H1 (cell line): ENCODE measurements at regions not wholly inside any gene's neighbourhood (a gene's known extent, or its start where the extent isn't known, plus 50 kb on each side); places are given as distances from the start of the nearest gene placed in this dataset.

Experiments
- CHD2 ChIP-seq: IDR thresholded peaks from 2 replicates; pipeline ENCODE4 v1.6.1; 2012; ENCODE audit warnings: low read length, improper control_type of control experiment
- CTCF ChIP-seq, 3 experiments: IDR thresholded peaks; 1 replicate in 2 of 3; 2 replicates in 1 of 3; pipeline versions ENCODE4 v1.5.1 to v1.6.1; 2011; ENCODE audit warnings: low read length in 3 of 3, mild to moderate bottlenecking in 3 of 3, inconsistent platforms in 2 of 3, low read depth in 1 of 3, moderate library complexity in 1 of 3; ENCODE audit not compliant: insufficient read depth in 1 of 3; ENCODE audit errors: control extremely low read depth in 1 of 3
- E2F6 ChIP-seq: IDR thresholded peaks from 2 replicates; pipeline ENCODE4 v1.6.1; 2012; ENCODE audit warnings: inconsistent platforms
- EP300 ChIP-seq, 2 experiments: IDR thresholded peaks; 1 replicate in 1 of 2; 2 replicates in 1 of 2; pipeline ENCODE4 v1.6.1; 2011 to 2012; ENCODE audit warnings: low read depth in 2 of 2, low read length in 2 of 2, mild to moderate bottlenecking in 2 of 2, borderline replicate concordance in 1 of 2, inconsistent platforms in 1 of 2, moderate library complexity in 1 of 2
- EZH2 ChIP-seq: fragments of 200-600 bp; sonication (generic); IDR thresholded peaks from 2 replicates; pipeline ENCODE4 v1.7.1; 2012; ENCODE audit warnings: low read depth, mild to moderate bottlenecking, moderate library complexity, low read length, inconsistent platforms; ENCODE audit not compliant: severe bottlenecking
- GABPA ChIP-seq: IDR thresholded peaks from 2 replicates; pipeline ENCODE4 v1.6.1; 2011; ENCODE audit warnings: mild to moderate bottlenecking, low read length, moderate library complexity, borderline replicate concordance; ENCODE audit not compliant: insufficient read depth
- HDAC2 ChIP-seq, 2 experiments: fragments of 300-600 bp in 1 of 2; sonication (generic) in 1 of 2; IDR thresholded peaks; 2 replicates each; pipeline ENCODE4 v1.6.1; 2011 to 2012; ENCODE audit warnings: low read depth in 2 of 2, low read length in 2 of 2, mild to moderate bottlenecking in 2 of 2, moderate library complexity in 2 of 2, borderline replicate concordance in 1 of 2, inconsistent platforms in 1 of 2
- MAX ChIP-seq: IDR thresholded peaks from 2 replicates; pipeline ENCODE4 v1.6.1; 2012; ENCODE audit warnings: inconsistent platforms
- NRF1 ChIP-seq: IDR thresholded peaks from 2 replicates; pipeline ENCODE4 v1.6.1; 2011; ENCODE audit warnings: mild to moderate bottlenecking, low read depth, low read length, improper control_type of control experiment
- POLR2A ChIP-seq, 2 experiments: IDR thresholded peaks; 1 replicate in 1 of 2; 2 replicates in 1 of 2; pipeline ENCODE4 v1.6.1; 2011; ENCODE audit warnings: low read depth in 2 of 2, low read length in 2 of 2, mild to moderate bottlenecking in 2 of 2; ENCODE audit errors: control extremely low read depth in 1 of 2
- SIN3A ChIP-seq, 2 experiments: IDR thresholded peaks in 1 of 2; conservative IDR thresholded peaks in 1 of 2; 2 replicates each; pipeline ENCODE4 v1.6.1; 2011 to 2012; ENCODE audit warnings: low read length in 2 of 2, improper control_type of control experiment in 1 of 2, low read depth in 1 of 2, mild to moderate bottlenecking in 1 of 2
- TAF1 ChIP-seq: IDR thresholded peaks from 2 replicates; pipeline ENCODE4 v1.6.1; 2011; ENCODE audit warnings: mild to moderate bottlenecking, low read depth, low read length
- ZNF274 ChIP-seq: IDR thresholded peaks from 2 replicates; pipeline ENCODE4 v1.7.0; 2012; ENCODE audit warnings: low read length, borderline replicate concordance; ENCODE audit errors: extremely low read depth

GRCh38 chr12:88801227-88802095 lies 221.2 kb upstream of the KITLG start:
- no peak for TF ChIP-seq POLR2A (IDR thresholded peaks at IDR 0.05; ENCODE audit: control extremely low read depth in 1 of 2, low read depth in 2 of 2, low read length in 2 of 2)
- TF ChIP-seq EP300 (IDR thresholded peaks at IDR 0.05; ENCODE audit: borderline replicate concordance in 1 of 2, low read depth in 2 of 2, low read length in 2 of 2): no peak
- TF ChIP-seq CTCF (IDR thresholded peaks at IDR 0.05; ENCODE audit: control extremely low read depth in 1 of 3, insufficient read depth in 1 of 3, low read depth in 1 of 3, low read length in 3 of 3): no peak
- no peak for TF ChIP-seq E2F6
- TF ChIP-seq MAX: no peak
- TF ChIP-seq CHD2: no peak
- no peak for TF ChIP-seq GABPA
- TF ChIP-seq HDAC2 (IDR thresholded peaks at IDR 0.05; ENCODE audit: borderline replicate concordance in 1 of 2, low read depth in 2 of 2, low read length in 2 of 2): no peak
- TF ChIP-seq NRF1: no peak
- TF ChIP-seq TAF1: no peak
- no peak for TF ChIP-seq EZH2
- TF ChIP-seq ZNF274: no peak
- no peak for TF ChIP-seq SIN3A (conservative IDR thresholded peaks at IDR 0.05 in 1 of 2, IDR thresholded peaks at IDR 0.05 in 1 of 2; ENCODE audit: low read depth in 1 of 2, low read length in 2 of 2)
